GM12874 (cell line): ENCODE measurements at regions not wholly inside any gene's neighbourhood (a gene's known extent, or its start where the extent isn't known, plus 50 kb on each side); places are given as distances from the start of the nearest gene placed in this dataset.

Experiments
- TF ChIP-seq, protein P1 (sequence below): IDR thresholded peaks from 2 replicates; pipeline ENCODE4 v1.5.1; 2011; ENCODE audit warnings: low read depth, mild to moderate bottlenecking, control low read depth, low read length, moderate library complexity; ENCODE audit not compliant: insufficient read depth

DNA sequence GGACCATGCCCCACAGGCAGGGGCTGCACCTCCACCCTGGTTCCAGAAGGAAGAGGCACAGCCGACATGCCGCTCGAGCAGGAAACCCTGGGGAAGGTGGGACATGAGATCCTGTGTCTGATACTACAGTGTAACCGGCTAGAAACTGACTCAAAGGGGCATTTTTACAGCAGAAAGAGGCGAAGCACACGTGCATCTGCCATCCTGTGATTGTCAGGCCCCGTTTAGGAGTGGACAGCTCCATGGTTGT, 62.7 kb downstream of the SIK1 start:
- TF ChIP-seq, protein P1, sequence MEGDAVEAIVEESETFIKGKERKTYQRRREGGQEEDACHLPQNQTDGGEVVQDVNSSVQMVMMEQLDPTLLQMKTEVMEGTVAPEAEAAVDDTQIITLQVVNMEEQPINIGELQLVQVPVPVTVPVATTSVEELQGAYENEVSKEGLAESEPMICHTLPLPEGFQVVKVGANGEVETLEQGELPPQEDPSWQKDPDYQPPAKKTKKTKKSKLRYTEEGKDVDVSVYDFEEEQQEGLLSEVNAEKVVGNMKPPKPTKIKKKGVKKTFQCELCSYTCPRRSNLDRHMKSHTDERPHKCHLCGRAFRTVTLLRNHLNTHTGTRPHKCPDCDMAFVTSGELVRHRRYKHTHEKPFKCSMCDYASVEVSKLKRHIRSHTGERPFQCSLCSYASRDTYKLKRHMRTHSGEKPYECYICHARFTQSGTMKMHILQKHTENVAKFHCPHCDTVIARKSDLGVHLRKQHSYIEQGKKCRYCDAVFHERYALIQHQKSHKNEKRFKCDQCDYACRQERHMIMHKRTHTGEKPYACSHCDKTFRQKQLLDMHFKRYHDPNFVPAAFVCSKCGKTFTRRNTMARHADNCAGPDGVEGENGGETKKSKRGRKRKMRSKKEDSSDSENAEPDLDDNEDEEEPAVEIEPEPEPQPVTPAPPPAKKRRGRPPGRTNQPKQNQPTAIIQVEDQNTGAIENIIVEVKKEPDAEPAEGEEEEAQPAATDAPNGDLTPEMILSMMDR = no peak

DNA sequence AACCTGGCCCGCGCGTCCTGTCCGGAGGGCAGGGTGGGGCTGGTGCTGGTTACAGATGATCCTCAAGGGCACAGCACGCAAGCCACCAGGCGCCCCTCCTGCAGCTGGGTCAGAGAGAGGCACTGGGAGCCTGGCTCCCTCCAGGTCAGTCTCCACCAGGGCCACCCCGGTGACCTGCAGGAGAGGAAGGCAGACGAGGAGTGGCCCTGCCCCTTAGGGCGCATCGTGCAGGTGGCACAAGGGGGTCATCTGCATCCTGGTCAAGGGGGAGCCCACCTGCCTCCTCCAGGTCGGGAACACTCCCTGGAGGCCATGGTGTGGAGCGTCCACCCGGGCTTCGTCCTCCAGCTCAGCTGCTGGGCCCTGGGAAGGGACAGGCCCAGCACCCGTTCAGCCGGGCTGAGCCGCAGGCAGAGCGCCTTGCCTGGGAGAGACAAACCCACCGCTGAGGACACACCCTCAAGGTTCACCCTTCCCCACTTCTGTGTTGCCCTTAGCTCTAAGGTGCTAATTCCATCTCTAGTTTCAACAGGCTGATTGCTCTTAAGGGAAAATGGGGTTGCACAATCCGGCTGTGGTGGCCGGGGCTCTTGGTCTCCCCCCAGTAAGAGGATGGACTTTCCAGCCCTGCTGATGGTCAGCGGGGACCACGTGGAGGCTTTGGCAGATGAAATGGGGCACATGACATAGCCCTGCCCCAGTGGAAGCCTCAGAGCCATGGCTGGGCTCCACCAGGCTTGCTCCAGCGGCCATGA, 63.2 kb downstream of the SIK1 start:
- TF ChIP-seq, protein P1 = no peak

DNA sequence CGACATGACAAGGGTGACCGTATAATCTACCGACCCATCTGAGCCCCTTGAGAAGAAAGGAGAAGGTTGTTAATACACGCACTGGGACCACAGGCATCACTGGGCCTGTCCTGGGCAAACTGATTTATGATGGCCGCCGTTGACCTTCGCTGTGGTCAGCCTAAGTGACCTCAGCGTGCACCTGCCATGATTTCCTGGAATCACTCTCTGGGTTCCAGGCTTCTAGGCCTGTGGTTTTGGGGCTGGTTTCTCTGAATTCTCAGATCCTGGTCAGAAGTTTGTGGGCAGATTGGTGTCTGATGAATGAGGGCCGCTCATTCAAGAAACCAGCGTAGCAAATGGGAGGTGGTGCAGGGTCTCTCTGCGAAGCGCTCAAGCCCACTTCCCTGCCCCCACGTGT, 64.0 kb downstream of the SIK1 start:
- TF ChIP-seq, protein P1 = no peak

DNA sequence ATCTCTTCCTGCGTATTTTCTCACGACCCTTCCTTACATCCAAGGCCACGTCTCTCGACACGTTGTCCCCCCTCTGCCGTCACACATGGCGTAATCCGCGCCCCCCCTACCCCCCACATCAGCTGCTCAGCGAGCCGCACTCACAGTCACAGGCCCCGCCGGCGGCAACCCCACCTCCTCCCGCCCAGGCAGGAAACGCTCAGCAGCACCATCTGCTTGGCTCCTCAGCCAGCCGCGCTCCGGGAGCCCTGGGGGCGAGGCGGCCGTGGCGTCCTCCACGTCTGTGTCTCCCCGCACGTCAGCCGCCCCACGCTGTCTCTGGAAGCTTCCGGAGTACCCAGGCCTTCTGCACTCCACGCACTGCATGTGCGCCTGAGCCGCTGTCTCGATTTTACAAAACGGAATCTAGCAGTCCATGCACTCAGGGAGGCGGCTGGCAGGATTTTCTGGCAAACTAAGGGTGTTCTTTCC, 64.6 kb downstream of the SIK1 start:
- TF ChIP-seq, protein P1 = no peak

DNA sequence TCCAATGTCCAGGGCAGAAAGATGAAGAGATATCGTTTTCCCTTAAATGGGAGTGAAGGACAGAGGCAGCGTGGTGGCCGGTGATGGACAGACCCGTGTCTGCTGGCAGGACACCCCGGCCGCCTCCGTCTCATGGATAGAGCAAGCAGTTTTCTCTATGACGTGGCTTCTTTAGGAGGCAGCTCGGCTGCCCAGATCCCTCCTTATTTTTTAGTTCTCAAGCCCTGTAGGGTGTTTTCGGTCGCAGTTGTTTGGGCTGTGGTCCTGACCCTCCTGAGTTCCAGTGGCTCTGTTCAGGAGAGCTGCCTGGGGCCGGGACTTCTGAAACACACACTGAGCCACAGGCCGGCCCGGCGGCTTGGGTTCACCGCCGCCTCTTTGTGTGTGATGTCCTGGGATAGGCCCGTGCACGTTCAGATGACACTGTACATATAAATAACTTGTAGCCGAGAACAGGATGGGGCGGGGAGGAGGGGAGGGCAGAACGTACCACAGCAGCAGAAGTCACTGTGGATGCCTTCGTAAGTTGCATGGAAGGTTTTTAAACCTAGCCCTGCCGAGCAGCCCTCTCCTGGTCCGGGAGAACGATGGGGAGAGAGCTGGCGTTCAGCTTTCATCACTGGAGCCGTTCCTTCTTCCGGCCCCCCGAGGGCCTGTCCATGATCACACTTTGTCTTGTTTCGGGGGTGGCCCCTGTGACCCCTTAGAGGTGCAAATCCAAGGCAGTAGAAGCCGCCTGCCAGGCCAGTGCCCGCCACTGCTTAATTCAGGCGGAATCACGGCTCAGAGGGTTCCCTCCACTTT, 65.2 kb downstream of the SIK1 start:
- TF ChIP-seq, protein P1 = no peak

DNA sequence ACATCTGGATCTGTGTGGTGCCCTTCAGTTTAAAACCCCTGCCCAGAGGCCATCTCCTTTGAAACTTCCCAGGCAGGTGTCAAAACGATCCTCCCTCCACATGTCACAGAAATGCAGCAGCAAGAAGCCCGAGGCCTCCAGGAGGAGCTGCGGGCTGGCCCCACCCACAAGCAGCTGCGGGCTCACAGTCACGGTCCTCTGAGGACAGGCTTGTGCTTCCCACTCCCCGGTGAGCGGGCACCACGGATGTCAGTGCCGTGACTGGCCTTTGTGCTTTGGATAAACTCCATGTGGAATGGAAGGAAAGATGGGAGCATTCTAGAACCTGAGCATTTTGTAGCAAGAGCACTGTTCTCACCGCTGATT, 65.8 kb downstream of the SIK1 start:
- TF ChIP-seq, protein P1 = no peak

DNA sequence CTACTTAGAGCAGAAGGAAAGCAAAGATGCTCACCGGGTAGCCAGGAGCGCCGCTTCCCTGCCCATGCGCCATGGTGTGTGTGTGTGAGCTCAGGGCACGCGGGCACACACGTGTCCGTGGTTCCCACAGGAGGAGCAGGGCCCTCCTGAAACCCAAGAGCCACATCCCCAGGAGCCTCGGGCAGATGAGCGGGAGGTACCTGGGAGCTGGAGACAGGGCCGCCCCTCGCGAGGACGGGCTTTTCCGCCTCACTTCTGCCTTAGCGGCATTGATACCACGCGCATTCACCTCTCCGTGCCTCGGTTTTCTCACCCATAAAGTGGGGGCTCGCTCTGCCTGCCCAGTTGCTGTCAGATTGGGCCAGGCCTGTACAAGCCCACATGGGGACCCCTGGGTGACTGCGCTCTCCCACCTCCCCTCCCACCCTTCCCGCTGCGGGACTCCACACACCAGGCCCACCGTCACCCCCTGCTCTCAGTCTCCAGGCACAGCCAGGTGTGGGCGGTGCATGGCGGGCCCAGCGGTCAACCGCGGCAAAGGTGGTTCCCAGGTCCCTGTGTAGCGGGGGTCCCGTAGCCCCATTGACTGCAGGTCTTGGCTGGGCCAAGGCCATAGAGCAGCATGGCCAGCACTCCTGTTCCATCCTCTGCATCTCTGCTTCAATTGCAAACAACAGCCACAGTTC, 66.3 kb downstream of the SIK1 start:
- TF ChIP-seq, protein P1 = no peak
